Stomach (tissue), 8 donors: ENCODE measurements at regions not wholly inside any gene's neighbourhood (a gene's known extent, or its start where the extent isn't known, plus 50 kb on each side); places are given as distances from the start of the nearest gene placed in this dataset.

Source experiments
- DNase-seq, 2 donors: peaks; one replicate each; pipeline versions ENCODE4 v3.0.0 to v3.0.0-alpha.2; 2013 to 2019
- H3K27ac ChIP-seq, 5 donors: fragments of 200-600 bp in 4 of 5; sonication (generic) in 4 of 5; one replicate each; pipeline ENCODE4 v1.5.1; 2013 to 2019; ENCODE audit warnings: mild to moderate bottlenecking in 1 of 5, moderate library complexity in 1 of 5
- H3K27me3 ChIP-seq, 3 donors: fragments of 200-600 bp; sonication (generic); one replicate each; pipeline ENCODE4 v1.5.1; 2017 to 2019; ENCODE audit warnings: mixed run types in 1 of 3
- H3K36me3 ChIP-seq, 4 donors: fragments of 200-600 bp; sonication (generic); 1 replicate in 3 of 4; 2 replicates in 1 of 4; pipeline ENCODE4 v1.5.1; 2016 to 2019
- H3K4me1 ChIP-seq, 4 donors: fragments of 200-600 bp; sonication (generic); one replicate each; pipeline ENCODE4 v1.5.1; 2016 to 2019
- H3K4me3 ChIP-seq, 4 donors: fragments of 200-600 bp; sonication (generic) in 3 of 4; one replicate each; pipeline ENCODE4 v1.5.1; 2016 to 2019; ENCODE audit warnings: mild to moderate bottlenecking in 1 of 4
- H3K9me3 ChIP-seq, 4 donors: fragments of 200-600 bp; sonication (generic); one replicate each; pipeline ENCODE4 v1.5.1; 2016 to 2019
- CTCF ChIP-seq, 7 experiments: fragments of 450-650 bp in 4 of 7; fragments of 200-600 bp in 3 of 7; sonication (generic) in 3 of 7; IDR thresholded peaks; one replicate each; pipeline ENCODE4 v1.5.1; 2016 to 2019; ENCODE audit warnings: antibody characterized with exemption in 7 of 7, control low read depth in 2 of 7, mild to moderate bottlenecking in 1 of 7
- EP300 ChIP-seq: sonication (generic); formaldehyde crosslinking; IDR thresholded peaks from one replicate; pipeline ENCODE4 v1.6.1; 2017; ENCODE audit warnings: antibody characterized with exemption
- POLR2A ChIP-seq, 4 donors: fragments of 450-650 bp; IDR thresholded peaks; one replicate each; pipeline ENCODE4 v1.6.1; 2016; ENCODE audit warnings: antibody characterized with exemption in 4 of 4, control low read depth in 2 of 4, mild to moderate bottlenecking in 1 of 4, moderate library complexity in 1 of 4
- POLR2AphosphoS5 ChIP-seq, 3 donors: sonication (generic); formaldehyde crosslinking; IDR thresholded peaks; one replicate each; pipeline ENCODE4 v1.6.1; 2016; ENCODE audit warnings: antibody characterized with exemption in 3 of 3
- WGBS, 5 donors: extraction: QIAGEN DNeasy Blood & Tissue Kit in 3 of 5; methylation state at CpG; one replicate each; pipeline versions ENCODE4 v1.1.5 to v1.1.7; 2013 to 2018; 5-methylcytosine and 5-hydroxymethylcytosine counted together
- intact Hi-C: fragments of 100-400 bp; cut with DNase I; formaldehyde crosslinking; loops from one replicate; pipeline ENCODE4 v1.15.1; 2023; ENCODE audit warnings: low total_unique reads
- small RNA-seq, 4 donors: library from RNA; depleted of rRNA; stranded (forward); fragments of <200 nt; gene quantifications; one replicate each; pipeline ENCODE3, GENCODE V24; 2016
- donor health status: healthy with polysubstance abuse.
- donor health status: Bipolar disorder and iron deficiency.
- donor health status: healthy.

GRCh38 chr2:33660416-33661123, 61.5 kb upstream of the FAM98A start:
- no peak overlapping the region for H3K4me3 ChIP-seq
- no peak for TF ChIP-seq POLR2AphosphoS5 (IDR thresholded peaks at IDR 0.05)
- TF ChIP-seq CTCF (IDR thresholded peaks at IDR 0.05) = no peak
- TF ChIP-seq POLR2A (IDR thresholded peaks at IDR 0.05) = no peak
- no peak for TF ChIP-seq EP300
- H3K27me3 ChIP-seq = no peaks in the 10 kb centered on the region
- no peak for DNase-seq
- peaks cover 0 to 10% (median 2%) of the 10 kb centered on the region in 4 donors for H3K9me3 ChIP-seq
- H3K27ac ChIP-seq = no peak overlapping the region
- H3K36me3 ChIP-seq = no peaks in the 10 kb centered on the region
- intact Hi-C loops = no loop called here
- WGBS, 5 donors = 75 to 82% (median 81%) methylated on average over 10 of the region's 10 CpGs
- no peaks in the 10 kb centered on the region for H3K4me1 ChIP-seq

- no peaks in the 10 kb centered on the region for H3K27me3 ChIP-seq
- TF ChIP-seq POLR2AphosphoS5 (IDR thresholded peaks at IDR 0.05) (no peak), POLR2A (IDR thresholded peaks at IDR 0.05) (no peak), CTCF (IDR thresholded peaks at IDR 0.05) (no peak), EP300 (no peak)
- no peaks in the 10 kb centered on the region for H3K36me3 ChIP-seq
- no peaks in the 10 kb centered on the region for H3K4me1 ChIP-seq
- WGBS, 5 donors = 52 to 67% (median 56%) methylated on average over 5 of the region's 5 CpGs
- H3K4me3 ChIP-seq = no peak overlapping the region
- H3K9me3 ChIP-seq = peaks cover 0 to 14% (median 6%) of the 10 kb centered on the region in 4 donors
- no peak for DNase-seq
- H3K27ac ChIP-seq = no peak overlapping the region
- intact Hi-C loops = no loop called here
These were observed 56.7 kb upstream of the FAM98A start for GRCh38 chr2:33655626-33656320.

GRCh38 chr2:33652830-33653229, 53.7 kb upstream of the FAM98A start:
- H3K36me3 ChIP-seq = no peaks in the 10 kb centered on the region
- intact Hi-C loops = no loop called here
- 59 to 84% (median 79%) methylated on average over 1 of the region's 1 CpG for WGBS, 5 donors
- no peaks in the 10 kb centered on the region for H3K4me1 ChIP-seq
- H3K9me3 ChIP-seq = peaks cover 0 to 14% (median 6%) of the 10 kb centered on the region in 4 donors
- no peaks in the 10 kb centered on the region for H3K27me3 ChIP-seq
- TF ChIP-seq POLR2A (IDR thresholded peaks at IDR 0.05) (no peak), CTCF (IDR thresholded peaks at IDR 0.05) (no peak), EP300 (no peak), POLR2AphosphoS5 (IDR thresholded peaks at IDR 0.05) (no peak)
- H3K4me3 ChIP-seq = no peak overlapping the region
- no peak for DNase-seq
- H3K27ac ChIP-seq = no peak overlapping the region

GRCh38 chr2:33650171-33650570, 51.1 kb upstream of the FAM98A start:
- intact Hi-C loops = no loop called here
- TF ChIP-seq EP300 = no peak
- Histone ChIP-seq H3K27me3 (no peaks in the 10 kb centered on the region), H3K9me3 (peaks cover 0 to 11% (median 4%) of the 10 kb centered on the region in 4 donors), H3K36me3 (no peaks in the 10 kb centered on the region), H3K4me1 (no peaks in the 10 kb centered on the region), H3K27ac (no peak overlapping the region), H3K4me3 (no peak overlapping the region)
- WGBS, 5 donors = 46 to 96% (median 86%) methylated on average over 1 of the region's 1 CpG
- no peak for DNase-seq

Small RNA genes lying in the stretch of these regions (small RNA-seq; reads per million reads assigned to genes)
- gene AC013442.1 (0 reads per million in 4 donors), gene AC083939.1 (0 reads per million in 4 donors), gene MIR548AD (0 reads per million in 4 donors), gene RNU6-1117P (0 reads per million in 4 donors)
